Breast epithelium (tissue), 3 donors: ENCODE measurements at regions not wholly inside any gene's neighbourhood (a gene's known extent, or its start where the extent isn't known, plus 50 kb on each side); places are given as distances from the start of the nearest gene placed in this dataset.

Source experiments
- POLR2A ChIP-seq: fragments of 450-650 bp; IDR thresholded peaks from one replicate; pipeline ENCODE4 v1.6.1; 2016; ENCODE audit warnings: antibody characterized with exemption, mild to moderate bottlenecking, moderate library complexity
- TF ChIP-seq, protein P1 (sequence below), 3 donors: fragments of 450-650 bp; IDR thresholded peaks; one replicate each; pipeline ENCODE4 v1.5.1; 2016 to 2017; ENCODE audit warnings: antibody characterized with exemption in 3 of 3, mild to moderate bottlenecking in 3 of 3, moderate library complexity in 3 of 3

DNA sequence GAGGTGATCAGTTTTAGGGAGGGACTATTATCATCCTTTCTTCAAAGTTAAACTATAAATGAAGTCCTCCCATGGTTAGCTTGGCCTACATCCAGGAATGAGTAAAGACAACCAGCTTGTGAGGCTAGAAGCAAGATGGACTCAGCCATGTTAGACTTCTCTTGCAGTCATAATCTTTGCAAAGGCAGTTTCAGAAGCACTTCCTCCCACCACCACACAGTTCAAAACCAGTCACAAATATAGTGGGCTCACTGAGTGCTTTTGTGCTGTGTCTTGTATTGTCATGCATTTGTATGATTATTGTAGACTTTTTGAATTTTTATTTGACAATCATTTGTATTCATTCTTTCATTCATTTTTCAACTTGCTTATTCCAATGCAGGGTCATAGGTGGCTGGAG, 204.5 kb downstream of the ZNF674 start:
- no peak for TF ChIP-seq POLR2A
- TF ChIP-seq, protein P1, sequence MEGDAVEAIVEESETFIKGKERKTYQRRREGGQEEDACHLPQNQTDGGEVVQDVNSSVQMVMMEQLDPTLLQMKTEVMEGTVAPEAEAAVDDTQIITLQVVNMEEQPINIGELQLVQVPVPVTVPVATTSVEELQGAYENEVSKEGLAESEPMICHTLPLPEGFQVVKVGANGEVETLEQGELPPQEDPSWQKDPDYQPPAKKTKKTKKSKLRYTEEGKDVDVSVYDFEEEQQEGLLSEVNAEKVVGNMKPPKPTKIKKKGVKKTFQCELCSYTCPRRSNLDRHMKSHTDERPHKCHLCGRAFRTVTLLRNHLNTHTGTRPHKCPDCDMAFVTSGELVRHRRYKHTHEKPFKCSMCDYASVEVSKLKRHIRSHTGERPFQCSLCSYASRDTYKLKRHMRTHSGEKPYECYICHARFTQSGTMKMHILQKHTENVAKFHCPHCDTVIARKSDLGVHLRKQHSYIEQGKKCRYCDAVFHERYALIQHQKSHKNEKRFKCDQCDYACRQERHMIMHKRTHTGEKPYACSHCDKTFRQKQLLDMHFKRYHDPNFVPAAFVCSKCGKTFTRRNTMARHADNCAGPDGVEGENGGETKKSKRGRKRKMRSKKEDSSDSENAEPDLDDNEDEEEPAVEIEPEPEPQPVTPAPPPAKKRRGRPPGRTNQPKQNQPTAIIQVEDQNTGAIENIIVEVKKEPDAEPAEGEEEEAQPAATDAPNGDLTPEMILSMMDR (IDR thresholded peaks at IDR 0.05) = no peak
